HG02870 (cell line): ENCODE measurements at regions not wholly inside any gene's neighbourhood (a gene's known extent, or its start where the extent isn't known, plus 50 kb on each side); places are given as distances from the start of the nearest gene placed in this dataset.
A peak's percentile ranks its signal among the peaks of the same experiment; 100 is the strongest.
"Not testable (repeated sequence)": the region's sequence is repeated elsewhere in the genome, so short reads cannot be mapped to it uniquely, and the experiment has no call there.

ENCODE experiments used
- ATAC-seq: cut with Tn5 transposase; IDR thresholded peaks from one replicate; pipeline ENCODE4 v1.9.1; 2021; ENCODE audit warnings: mild to moderate bottlenecking, moderate library complexity; ENCODE audit not compliant: unreplicated experiment

DNA sequence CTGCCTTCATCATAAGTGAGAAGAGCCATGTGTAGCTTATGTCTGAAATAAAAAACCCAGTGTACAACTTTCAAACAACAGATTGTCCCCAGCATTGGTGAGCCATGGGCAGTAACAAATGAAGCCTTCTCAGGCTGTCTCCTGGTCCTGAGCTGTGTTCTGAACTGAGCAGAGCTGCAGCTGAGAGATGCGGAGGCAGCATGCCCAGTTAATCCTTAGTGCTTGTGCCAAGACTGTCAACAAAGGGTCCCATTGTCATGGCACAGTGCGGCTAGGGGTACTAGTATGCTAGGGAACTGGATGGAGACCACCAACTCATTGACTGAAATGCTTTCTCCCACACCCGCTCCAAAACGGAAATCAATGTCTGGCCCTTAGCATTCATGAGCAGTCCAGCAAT, 154.3 kb downstream of the RMST start:
- ATAC-seq = no peak

DNA sequence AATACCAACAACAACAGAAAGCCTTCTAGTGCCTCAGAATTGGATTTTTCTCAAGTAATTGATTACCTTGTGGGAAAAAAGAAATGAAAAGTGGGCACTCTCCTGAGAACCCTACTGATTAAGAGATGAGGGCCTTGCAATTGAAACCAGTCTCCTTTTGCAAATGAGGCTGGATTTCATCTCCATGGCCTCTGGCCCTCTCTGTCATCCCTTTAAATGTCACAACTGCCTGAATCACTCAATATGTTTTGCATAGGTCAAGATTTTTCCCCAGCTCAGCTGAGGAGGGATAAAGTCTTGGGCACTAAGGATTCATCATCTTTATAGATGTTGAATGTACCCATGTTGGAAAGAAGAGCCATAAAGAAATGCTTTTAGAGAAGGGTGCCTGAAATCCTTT, 166.4 kb downstream of the RMST start:
- ATAC-seq = no peak

DNA sequence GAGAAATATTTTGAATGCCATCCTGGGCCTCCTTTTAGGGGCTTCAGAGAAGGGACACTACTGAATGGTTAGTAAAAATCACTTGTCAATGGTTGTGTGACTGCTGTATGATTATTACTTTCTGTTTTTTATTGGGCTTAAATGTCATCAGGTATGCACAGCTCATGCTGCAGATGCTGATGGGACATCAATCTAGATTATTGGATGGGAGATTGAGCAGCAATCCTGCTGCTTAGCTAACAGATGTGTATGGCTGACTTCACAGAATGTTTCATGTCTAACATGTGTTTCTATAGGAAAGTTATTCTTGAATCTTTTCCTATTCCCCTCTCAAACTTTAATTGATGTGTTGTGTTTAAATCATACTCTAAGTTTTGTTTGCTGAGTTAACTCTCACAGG, 166.8 kb downstream of the RMST start:
- ATAC-seq = no peak

DNA sequence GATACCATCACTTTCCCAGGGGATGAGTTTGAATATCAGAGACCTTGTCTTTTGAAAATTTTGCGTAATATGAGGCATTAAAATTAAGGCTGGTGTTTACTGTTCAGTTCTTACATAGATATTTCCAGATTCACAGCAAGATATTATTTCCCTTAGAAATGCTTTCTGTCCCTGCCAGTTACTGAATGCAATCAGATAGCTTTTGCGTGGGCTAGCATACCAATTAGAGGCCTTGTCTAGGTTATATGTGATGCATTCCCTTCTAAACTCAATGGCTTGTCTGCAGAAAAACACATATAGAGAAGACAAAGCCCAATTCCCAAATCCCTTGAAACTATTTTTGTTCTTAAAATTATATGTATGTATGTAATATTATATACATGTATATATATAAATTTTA, 167.8 kb downstream of the RMST start:
- ATAC-seq = no peak

DNA sequence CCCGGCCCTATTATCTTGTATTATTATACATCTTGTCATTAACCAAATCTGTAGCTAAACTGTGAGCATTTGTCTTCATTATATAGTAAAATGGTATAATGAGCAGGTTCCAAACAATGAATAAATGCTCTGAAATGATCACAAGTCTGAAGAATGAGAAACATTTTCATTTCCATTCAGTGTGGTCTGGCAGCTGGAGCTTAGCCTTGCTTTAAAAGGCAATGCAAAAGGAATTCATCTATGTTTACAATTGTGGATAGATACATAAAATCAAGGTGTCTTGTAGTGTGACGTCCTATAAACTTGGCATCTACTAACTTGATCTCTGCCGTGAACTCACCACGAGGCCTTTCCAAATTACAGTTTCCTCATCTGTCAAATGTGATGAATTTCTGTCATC, 168.3 kb downstream of the RMST start:
- no peak for ATAC-seq

DNA sequence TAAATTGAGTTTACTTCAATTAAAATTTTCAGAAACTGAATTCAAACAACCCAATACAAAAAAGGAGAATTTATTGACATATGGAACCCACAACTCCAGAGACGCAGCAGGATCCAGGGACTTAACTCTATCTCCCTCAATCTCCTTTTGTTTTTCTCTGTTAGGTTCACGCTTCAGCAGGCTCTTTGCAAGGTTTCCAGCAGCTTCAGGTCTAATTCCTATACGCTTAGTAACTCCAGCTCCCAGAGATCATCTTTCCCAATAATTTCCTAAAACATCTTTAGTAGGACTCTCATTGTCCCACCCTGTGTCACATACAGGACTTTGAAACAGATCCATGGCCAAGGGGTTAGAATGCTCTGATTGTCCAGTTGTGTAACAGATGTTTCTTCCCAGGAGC, 175.2 kb downstream of the RMST start:
- ATAC-seq = no peak

DNA sequence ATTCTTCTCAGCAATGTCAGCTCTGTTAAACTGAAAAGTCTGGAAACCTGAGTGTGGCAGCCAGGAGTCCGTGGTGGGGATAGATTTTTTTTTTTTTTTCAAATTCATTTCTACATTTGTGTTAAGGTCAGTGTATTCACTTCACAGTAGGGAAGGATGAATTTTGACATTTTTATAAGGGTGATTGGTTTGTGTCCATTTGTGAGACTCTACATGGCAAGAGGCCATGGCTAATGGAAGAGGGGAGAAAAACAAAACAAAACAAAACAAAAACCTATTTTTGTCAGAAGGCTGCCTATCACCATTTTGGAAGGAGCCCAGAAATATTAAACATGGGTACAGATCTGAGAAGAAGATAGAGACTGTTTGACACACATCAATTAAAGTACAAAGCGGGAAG, 176.1 kb downstream of the RMST start:
- no peak for ATAC-seq

DNA sequence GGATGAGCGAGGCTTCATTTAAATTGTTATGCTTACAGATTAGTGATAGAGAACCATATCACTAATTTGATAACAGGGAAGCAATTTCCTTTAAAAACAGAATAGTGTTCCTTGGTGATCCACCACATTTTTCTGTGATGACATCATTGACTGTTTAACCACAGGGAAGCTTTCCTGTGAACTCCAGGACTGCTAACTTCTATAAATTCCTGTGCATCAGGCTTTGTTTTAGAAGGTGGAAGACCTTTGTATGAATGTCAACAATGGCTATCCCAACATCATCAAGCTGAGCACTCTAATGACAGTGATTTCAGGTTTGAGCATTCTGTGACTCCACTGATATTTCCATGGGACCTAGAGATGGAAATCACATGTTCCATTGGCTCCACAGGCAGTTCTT, 177.1 kb downstream of the RMST start:
- no peak for ATAC-seq

DNA sequence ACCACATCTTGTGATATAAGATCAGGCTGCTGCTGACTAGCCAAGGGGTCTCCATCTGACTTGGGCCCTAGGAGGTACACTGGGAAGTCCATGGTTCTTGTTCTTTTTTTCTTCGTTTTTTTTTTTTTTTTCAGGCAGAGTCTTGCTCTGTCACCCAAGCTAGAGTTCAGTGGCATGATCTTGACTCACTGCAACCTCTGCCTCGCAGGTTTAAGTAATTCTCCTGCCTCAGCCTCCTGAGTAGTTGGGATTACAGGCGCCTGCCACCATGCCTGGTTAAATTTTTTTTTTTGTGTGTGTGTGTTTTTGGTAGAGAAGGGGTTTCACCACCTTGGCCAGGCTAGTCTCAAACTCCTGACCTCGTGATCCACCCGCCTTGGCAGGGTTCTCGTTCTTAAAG, 178.2 kb downstream of the RMST start:
- no peak for ATAC-seq

DNA sequence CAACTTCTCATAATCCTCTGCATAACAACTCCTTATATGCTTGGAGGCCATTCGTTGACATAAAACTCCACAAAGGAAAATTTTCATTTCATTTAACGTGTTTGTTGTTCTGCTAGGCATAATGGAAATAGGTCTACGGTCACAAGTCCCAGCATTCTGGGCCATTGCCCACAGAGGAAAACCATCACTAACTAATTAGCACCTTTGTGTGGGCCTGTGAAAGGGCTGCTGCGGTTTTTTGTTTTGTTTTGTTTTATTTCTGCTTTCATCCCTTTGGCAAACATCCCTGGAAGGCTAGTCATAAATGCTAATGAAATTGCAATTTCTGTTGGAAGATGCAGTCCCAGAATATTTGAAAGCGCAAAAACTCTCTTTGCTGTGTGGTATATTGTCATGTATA, 180.3 kb downstream of the RMST start:
- no peak for ATAC-seq

DNA sequence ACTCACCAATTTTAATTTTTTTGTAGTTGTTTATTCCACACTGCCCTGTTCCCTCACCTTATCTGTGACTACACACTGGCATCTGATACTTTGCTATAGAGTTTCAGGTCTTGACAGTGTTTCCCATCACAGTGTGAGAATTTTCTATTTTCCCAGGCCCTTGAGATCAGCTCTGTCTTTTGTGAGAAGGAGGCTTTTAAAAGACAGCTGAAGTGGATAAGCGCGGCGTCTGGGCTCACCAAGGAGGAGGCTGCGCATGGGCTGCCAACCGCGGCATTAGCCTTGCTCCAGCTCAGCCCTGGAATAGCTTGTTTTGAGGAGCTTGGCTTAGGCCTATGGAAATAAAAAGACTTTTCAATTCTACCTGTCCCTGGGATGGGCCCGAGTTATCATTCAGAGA, 181.3 kb downstream of the RMST start:
- no peak for ATAC-seq

DNA sequence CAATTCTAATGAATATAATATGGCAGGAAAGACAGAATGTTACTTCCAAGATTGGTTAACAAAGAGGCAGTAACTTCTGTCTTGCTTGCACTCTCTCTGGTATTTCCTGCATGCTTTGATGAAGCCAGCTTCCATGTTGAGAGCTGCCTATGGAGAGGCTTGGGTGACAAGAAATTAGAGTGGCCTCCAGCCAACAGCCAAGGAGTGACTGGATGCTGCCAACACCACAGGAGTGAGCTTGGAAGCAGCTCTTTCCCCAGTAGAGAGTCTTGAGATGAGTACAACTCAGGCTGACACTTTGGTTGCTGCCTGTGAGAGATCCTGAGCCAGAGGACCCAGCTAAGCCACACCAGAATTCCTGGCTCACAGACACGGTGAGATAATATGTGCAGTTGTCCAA, 183.1 kb downstream of the RMST start:
- ATAC-seq = no peak

DNA sequence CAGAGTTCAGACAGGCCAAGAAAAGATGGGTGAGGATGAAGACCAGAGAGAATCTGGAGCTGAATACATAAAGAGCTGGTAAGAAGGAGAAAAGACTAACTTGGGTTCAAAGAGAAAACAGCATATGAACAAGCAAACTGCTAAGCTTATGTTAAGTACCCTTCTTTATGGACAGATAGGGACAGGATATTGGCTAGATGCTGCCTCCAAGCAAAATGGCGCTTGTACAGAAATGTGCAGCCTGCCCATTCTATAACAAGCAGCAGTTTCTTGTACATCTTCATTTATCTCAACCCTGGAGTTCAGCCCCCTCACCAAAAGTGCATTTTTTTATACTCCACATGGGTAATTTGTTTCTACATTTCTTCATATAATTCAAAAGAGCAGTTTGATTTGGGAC, 184.5 kb downstream of the RMST start:
- ATAC-seq = no peak

DNA sequence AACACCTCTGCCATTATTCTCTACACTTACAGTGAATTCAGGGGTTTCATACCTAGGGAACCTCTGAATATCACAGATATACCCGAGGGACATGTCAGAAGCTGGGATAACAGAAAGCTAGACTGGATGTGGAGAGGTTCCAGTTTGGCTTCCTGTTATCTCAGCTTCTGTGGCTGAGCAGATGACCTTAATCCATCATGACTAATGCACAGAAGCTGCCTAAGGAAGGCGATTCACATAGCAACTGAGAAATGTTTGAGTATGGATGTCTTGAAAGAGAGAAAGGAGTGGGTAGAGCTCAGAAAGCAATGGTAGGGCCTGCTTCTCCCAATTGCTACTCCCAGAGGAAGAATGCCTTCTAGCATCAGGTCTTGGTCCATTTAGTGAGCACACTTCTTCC, 187.6 kb downstream of the RMST start:
- no peak for ATAC-seq

DNA sequence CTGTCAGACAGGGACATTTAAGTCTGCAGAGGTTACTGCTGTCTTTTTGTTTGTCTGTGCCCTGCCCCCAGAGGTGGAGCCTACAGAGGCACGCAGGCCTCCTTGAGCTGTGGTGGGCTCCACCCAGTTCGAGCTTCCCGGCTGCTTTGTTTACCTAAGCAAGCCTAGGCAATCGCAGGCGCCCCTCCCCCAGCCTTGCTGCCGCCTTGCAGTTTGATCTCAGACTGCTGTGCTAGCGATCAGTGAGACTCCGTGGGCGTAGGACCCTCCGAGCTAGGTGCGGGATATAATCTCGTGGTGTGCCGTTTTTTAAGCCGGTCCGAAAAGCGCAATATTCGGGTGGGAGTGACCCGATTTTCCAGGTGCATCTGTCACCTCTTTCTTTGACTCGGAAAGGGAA, 193.9 kb downstream of the RMST start:
- ATAC-seq = not testable (repeated sequence)

DNA sequence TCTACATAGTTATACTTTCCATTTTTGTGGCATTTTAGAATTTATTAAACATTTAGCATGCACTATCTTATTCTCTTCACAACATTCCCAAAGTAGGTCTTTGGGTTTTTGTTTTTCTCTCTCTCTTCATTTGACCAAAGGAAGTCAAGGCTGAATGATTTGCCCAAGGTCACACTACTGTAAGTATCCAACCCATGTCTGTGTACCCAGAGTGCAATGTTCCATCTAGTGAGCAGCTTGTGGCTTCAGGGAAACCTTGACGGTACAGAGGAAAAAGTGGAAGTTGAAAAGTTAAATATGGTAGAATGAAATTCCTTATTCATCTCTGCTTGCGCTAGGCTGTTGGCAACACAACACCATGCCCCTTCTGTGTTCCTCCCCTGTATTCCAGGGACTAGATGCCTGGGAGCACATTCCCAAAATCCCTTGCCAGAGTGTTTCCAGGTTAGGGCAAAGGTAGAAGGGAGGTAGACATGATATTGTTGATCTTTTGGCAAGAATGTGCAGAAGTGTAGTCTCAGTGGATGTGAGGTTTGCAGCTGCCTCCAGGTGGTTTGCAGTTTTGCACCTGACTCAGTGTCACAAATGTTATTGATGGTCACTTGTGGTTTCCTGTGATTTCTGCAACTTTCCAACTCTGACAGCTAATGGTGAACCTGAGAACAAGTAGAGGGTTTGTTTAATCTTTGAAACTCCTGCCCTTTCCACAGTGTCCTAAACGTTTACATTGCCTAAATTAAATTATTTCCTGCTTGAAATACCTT, 196.7 kb downstream of the RMST start:
- ATAC-seq = no peak

DNA sequence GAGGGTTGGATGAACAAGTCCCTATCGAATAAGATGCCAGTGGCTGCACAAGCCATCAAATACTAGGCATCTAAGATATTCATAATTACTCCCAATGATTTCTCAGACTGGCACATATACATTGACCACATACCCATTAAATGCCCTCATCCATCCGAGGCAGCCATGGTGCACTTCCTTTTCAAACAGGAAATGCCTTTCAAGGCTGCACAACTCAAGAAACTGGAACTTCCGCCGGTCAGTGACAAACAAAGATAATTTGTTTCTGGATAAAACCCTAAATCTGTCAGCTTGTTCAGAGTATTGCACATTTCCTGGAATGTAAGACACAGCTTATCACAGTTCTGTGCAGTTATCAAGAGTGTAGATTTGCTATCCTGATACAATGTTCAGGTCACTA, 203.7 kb downstream of the RMST start:
- ATAC-seq = no peak

DNA sequence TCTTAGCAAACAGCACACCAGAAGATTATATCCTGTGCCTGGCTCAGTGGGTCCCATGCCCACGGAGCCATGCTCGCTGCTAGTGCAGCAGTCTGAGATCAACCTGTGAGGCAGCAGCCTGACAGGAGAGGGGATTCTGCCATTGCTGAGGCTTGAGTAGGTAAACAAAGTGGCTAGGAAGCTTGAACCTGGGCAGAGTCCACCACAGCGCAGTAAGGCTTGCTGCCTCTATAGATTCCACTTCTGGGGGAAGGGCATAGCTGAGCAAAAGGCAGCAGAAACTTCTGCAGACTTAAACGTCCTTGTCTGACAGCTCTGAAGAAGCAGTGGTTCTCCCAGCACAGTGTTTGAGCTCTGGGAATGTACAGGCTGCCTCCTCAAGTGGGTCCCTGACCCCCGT, 210.3 kb downstream of the RMST start:
- ATAC-seq = no peak

DNA sequence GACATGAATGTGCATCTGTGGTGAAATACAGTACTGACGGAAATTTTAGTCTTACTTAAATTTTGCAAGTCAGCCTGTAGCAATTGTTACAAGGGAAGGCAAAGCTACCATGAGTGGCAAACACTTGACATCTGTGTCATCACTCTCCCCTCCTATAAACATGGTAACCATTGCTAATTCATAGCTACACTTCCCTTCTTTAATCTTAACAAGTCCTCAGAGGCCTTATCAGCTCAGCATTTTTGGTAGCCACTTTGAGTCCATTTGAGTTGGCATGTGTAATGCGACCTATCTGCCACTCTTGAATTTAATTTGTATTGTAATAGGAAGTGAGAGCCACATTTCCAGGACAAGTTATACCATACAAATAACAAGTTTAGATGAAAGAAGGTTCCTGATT, 218.1 kb downstream of the RMST start:
- no peak for ATAC-seq

DNA sequence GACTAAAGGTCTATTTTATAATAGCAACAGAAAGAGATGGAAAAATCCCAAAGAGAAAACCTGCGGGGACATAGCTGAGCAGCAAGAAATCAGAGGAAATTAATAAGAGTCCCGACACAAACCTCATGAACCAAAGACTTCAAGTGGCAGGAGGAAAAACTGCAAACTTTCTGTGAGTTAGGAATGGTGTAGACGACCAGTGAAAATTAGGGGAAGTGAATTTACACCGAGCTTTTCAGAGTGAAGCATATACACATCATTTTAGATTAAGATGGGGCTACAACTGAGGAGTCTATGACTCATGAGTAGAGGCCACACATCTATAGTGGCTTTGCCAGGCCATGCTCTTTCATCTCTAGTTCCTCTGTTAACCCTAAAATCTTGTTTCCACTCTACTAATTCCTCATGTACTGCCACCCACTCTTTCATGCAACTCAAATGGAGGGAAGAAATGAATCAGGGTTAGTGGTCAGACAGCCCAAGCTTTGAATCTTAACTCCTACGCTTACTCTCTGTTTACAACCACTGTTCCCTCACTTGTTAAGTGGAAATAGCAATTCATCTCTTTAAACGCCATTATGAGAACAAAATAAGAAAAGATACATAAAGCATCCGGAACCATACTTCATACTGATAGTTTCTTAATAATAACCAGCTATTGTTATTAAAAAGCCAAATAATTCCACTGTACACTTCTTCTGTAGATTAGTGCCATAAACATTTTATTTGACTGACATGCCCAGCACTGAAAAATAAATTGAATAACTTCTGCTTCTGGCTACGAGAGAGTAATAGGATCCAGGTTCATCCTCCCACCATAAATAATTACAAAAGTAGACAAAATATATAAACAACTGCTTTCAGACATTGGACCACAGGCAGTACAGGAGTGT, 219.3 kb downstream of the RMST start:
- ATAC-seq = peak; percentile 81

DNA sequence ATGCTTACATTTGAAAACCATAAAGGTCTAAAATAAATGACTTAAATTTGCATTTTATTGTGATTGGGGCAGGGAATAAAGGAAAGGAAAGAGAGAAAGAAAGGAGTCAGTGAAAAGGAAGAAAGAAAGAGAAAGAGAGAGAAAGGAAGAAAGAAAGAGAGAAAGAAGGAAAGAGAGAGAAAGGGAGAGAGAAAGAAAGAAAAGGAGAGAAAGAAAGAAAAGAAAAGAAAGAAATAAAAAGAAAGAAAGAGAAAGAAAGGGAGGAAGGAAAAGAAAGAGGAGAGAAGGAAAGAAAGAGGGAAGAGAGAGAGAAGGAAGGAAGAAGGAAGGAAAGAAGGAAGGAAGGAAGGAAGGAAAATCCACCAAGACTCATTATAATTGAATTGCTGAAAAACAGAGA, 222.8 kb downstream of the RMST start:
- ATAC-seq = no peak

DNA sequence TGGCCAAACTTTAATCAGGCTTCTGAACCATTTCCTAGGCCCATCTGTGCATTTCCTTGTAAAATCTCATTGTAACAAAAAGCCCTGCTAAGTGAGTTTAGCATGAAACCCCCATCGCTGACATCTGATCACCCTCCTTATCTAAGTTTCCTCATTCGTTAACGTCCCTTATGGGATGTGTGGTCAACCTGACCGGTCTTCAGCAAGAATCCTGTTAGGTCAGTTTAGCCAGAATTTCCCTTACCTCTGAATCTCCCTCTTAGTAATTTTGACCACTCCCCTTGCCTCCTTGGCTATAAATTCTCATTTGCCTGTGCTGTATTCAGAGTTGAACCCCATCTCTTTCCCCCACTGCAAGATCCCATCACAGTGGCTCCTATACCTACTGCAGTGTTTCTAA, 239.3 kb downstream of the RMST start:
- ATAC-seq = no peak
